HG02870 (cell line): ENCODE measurements at regions not wholly inside any gene's neighbourhood (a gene's known extent, or its start where the extent isn't known, plus 50 kb on each side); places are given as distances from the start of the nearest gene placed in this dataset.

Experiments
- ATAC-seq: cut with Tn5 transposase; IDR thresholded peaks from one replicate; pipeline ENCODE4 v1.9.1; 2021; ENCODE audit warnings: mild to moderate bottlenecking, moderate library complexity; ENCODE audit not compliant: unreplicated experiment

- no peak for ATAC-seq
Observed at GRCh38 chr7:47045207-47046051, 536.5 kb downstream of the TNS3 start.

GRCh38 chr7:47044625-47045024 is 537.3 kb downstream of the TNS3 start:
- no peak for ATAC-seq

GRCh38 chr7:47043304-47043703 is 538.6 kb downstream of the TNS3 start:
- no peak for ATAC-seq

- no peak for ATAC-seq
Observed at GRCh38 chr7:47042669-47043068, 539.2 kb downstream of the TNS3 start.

- ATAC-seq, result no peak
Observed at GRCh38 chr7:47040795-47041347, 541.0 kb downstream of the TNS3 start.

GRCh38 chr7:47039904-47040303 is 542.0 kb downstream of the TNS3 start:
- no peak for ATAC-seq

- ATAC-seq, result no peak
Observed at GRCh38 chr7:47039089-47039648, 542.7 kb downstream of the TNS3 start.

- no peak for ATAC-seq
Observed at GRCh38 chr7:47038621-47039020, 543.3 kb downstream of the TNS3 start.

- ATAC-seq, result no peak
Observed at GRCh38 chr7:47037607-47038006, 544.3 kb downstream of the TNS3 start.

GRCh38 chr7:47036909-47037308 is 545.0 kb downstream of the TNS3 start:
- ATAC-seq, result no peak

GRCh38 chr7:47035522-47035921 is 546.4 kb downstream of the TNS3 start:
- ATAC-seq, result no peak

GRCh38 chr7:47034180-47034579 is 547.7 kb downstream of the TNS3 start:
- no peak for ATAC-seq

GRCh38 chr7:47032536-47032908 is 549.4 kb downstream of the TNS3 start:
- no peak for ATAC-seq

- ATAC-seq, result no peak
Observed at GRCh38 chr7:47031786-47032535, 550.0 kb downstream of the TNS3 start.

- no peak for ATAC-seq
Observed at GRCh38 chr7:47028284-47028683, 553.6 kb downstream of the TNS3 start.

- no peak for ATAC-seq
Observed at GRCh38 chr7:47027695-47028240, 554.1 kb downstream of the TNS3 start.

GRCh38 chr7:47026780-47027361 is 555.0 kb downstream of the TNS3 start:
- no peak for ATAC-seq

GRCh38 chr7:47024991-47025390 is 556.9 kb downstream of the TNS3 start:
- ATAC-seq, result no peak

- no peak for ATAC-seq
Observed at GRCh38 chr7:47008461-47008860, 573.5 kb downstream of the TNS3 start.

GRCh38 chr7:47007471-47007870 is 574.4 kb downstream of the TNS3 start:
- ATAC-seq, result no peak

GRCh38 chr7:47000561-47000960 is 581.4 kb downstream of the TNS3 start:
- ATAC-seq, result no peak
